Suprapubic skin (tissue), 4 donors: ENCODE measurements at regions not wholly inside any gene's neighbourhood (a gene's known extent, or its start where the extent isn't known, plus 50 kb on each side); places are given as distances from the start of the nearest gene placed in this dataset.

Source experiments
- DNase-seq, 2 donors: peaks; one replicate each; pipeline ENCODE4 v3.0.0-alpha.2; 2019; ENCODE audit warnings: low spot score in 2 of 2
- H3K27ac ChIP-seq: fragments of 200-600 bp; sonication (generic); one replicate; pipeline ENCODE4 v1.5.1; 2019
- H3K27me3 ChIP-seq: fragments of 200-600 bp; sonication (generic); one replicate; pipeline ENCODE4 v1.5.1; 2019
- H3K36me3 ChIP-seq: fragments of 200-600 bp; sonication (generic); one replicate; pipeline ENCODE4 v1.5.1; 2019
- H3K4me1 ChIP-seq: fragments of 200-600 bp; sonication (generic); one replicate; pipeline ENCODE4 v1.5.1; 2019
- H3K4me3 ChIP-seq: fragments of 200-600 bp; sonication (generic); one replicate; pipeline ENCODE4 v1.5.1; 2019; ENCODE audit warnings: mild to moderate bottlenecking
- H3K9me3 ChIP-seq: fragments of 200-600 bp; sonication (generic); one replicate; pipeline ENCODE4 v1.5.1; 2019
- EP300 ChIP-seq: sonication (generic); formaldehyde crosslinking; IDR thresholded peaks from one replicate; pipeline ENCODE4 v1.6.1; 2017; ENCODE audit warnings: antibody characterized with exemption
- POLR2A ChIP-seq, 2 donors: fragments of 450-650 bp; IDR thresholded peaks; one replicate each; pipeline ENCODE4 v1.6.1; 2017; ENCODE audit warnings: antibody characterized with exemption in 2 of 2, mild to moderate bottlenecking in 2 of 2, moderate library complexity in 2 of 2
- POLR2AphosphoS5 ChIP-seq, 3 donors: sonication (generic); formaldehyde crosslinking; IDR thresholded peaks; one replicate each; pipeline ENCODE4 v1.6.1; 2017; ENCODE audit warnings: antibody characterized with exemption in 3 of 3
- WGBS: methylation state at CpG from one replicate; pipeline ENCODE4 v1.1.5; 2018; 5-methylcytosine and 5-hydroxymethylcytosine counted together
- TF ChIP-seq, protein P1 (sequence below), 2 donors: fragments of 200-600 bp in 1 of 2; fragments of 450-650 bp in 1 of 2; sonication (generic) in 1 of 2; IDR thresholded peaks; one replicate each; pipeline ENCODE4 v1.5.1; 2016 to 2019; ENCODE audit warnings: antibody characterized with exemption in 2 of 2, mild to moderate bottlenecking in 1 of 2, moderate library complexity in 1 of 2

DNA sequence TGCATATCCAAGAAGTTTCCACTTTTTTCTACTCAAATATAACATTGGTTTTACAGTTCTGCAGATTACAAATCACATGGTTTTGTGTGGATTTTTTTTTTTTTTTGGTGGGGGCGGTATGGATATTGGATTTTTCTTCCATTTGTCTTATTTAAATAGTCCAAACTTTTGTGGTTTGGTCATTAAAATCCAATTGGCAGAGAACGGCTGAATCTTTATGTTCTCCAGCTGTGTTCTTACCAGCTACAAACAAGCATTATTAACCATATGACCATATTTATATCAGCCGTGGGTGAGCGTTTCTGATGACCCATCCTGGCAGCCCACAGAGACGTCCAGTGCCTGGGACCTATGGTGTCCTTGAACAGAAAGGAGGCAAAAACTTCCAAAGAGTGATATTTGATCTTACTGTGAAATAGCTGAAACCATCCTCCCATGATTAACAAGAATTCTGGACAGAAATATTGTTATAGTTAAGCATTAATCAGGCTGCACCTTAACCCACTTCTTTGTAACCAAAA is 200.4 kb downstream of the LYPLAL1 start:
- TF ChIP-seq EP300 (no peak), POLR2AphosphoS5 (IDR thresholded peaks at IDR 0.05) (no peak), POLR2A (IDR thresholded peaks at IDR 0.05) (no peak)
- TF ChIP-seq, protein P1, sequence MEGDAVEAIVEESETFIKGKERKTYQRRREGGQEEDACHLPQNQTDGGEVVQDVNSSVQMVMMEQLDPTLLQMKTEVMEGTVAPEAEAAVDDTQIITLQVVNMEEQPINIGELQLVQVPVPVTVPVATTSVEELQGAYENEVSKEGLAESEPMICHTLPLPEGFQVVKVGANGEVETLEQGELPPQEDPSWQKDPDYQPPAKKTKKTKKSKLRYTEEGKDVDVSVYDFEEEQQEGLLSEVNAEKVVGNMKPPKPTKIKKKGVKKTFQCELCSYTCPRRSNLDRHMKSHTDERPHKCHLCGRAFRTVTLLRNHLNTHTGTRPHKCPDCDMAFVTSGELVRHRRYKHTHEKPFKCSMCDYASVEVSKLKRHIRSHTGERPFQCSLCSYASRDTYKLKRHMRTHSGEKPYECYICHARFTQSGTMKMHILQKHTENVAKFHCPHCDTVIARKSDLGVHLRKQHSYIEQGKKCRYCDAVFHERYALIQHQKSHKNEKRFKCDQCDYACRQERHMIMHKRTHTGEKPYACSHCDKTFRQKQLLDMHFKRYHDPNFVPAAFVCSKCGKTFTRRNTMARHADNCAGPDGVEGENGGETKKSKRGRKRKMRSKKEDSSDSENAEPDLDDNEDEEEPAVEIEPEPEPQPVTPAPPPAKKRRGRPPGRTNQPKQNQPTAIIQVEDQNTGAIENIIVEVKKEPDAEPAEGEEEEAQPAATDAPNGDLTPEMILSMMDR (IDR thresholded peaks at IDR 0.05): no peak
- no peaks in the 10 kb centered on the region for H3K9me3 ChIP-seq
- no peaks in the 10 kb centered on the region for H3K27me3 ChIP-seq
- 79% methylated on average over 5 of the region's 5 CpGs for WGBS
- no peaks in the 10 kb centered on the region for H3K36me3 ChIP-seq
- no peak overlapping the region for H3K4me3 ChIP-seq
- no peak overlapping the region for H3K27ac ChIP-seq
- no peak for DNase-seq
- no peaks in the 10 kb centered on the region for H3K4me1 ChIP-seq

DNA sequence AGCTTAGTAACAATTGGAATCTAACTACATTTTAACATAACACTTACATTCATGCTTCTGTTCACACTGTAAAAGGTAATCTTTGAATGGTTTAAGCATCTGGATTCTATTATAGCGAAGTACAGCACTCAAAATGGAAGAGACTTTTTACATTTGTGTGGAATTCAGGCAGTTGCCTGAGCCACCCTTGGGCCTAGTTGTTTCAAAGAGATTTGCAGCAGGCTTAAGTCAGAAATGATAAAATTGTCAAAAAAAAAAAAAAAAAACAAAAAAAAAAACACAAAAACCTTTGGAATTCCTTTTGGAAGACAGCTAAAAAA is 199.9 kb downstream of the LYPLAL1 start:
- no peak for DNase-seq
- H3K4me3 ChIP-seq: no peak overlapping the region
- H3K27me3 ChIP-seq: no peaks in the 10 kb centered on the region
- no peaks in the 10 kb centered on the region for H3K36me3 ChIP-seq
- H3K4me1 ChIP-seq: no peaks in the 10 kb centered on the region
- WGBS: 88% methylated on average over 1 of the region's 1 CpG
- no peaks in the 10 kb centered on the region for H3K9me3 ChIP-seq
- H3K27ac ChIP-seq: no peak overlapping the region
- TF ChIP-seq, protein P1 (IDR thresholded peaks at IDR 0.05): no peak
- TF ChIP-seq EP300: no peak
- no peak for TF ChIP-seq POLR2AphosphoS5 (IDR thresholded peaks at IDR 0.05)
- TF ChIP-seq POLR2A (IDR thresholded peaks at IDR 0.05): no peak

DNA sequence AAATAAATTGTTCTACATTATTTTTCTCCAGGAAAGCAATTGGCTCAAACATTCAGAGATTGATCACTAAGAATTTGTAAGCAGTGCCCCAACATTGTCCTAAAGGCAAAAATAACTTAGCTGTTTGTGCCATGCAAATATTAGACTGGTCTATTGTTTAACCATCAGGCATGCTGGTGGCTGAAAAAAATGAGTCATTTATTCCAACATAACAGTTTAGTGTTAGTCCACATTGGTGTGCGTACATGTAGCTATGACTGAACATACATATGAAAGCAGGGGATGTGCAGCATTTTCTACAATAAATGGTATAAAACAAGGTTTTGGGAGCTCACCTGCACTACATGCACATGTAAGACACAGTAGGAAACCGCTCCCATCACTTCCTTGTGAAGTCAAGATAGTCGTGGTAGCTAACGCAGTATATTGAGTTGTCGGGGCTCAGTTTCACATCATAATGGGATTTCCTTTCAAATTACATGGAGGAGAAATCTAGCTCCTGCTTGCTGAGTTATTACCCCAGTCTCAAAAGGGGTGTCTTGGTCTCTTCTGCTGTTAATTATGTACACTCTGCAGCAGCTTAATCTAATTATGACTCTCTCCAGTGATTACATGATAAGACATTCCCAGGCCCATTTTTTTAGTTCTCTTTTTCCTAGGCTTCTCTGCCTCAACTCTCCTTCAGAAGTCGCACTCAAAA is 199.4 kb downstream of the LYPLAL1 start:
- Histone ChIP-seq H3K27ac (no peak overlapping the region), H3K9me3 (no peaks in the 10 kb centered on the region), H3K4me1 (no peaks in the 10 kb centered on the region), H3K36me3 (no peaks in the 10 kb centered on the region), H3K4me3 (no peak overlapping the region), H3K27me3 (no peaks in the 10 kb centered on the region)
- DNase-seq: no peak
- 91% methylated on average over 6 of the region's 6 CpGs for WGBS
- no peak for TF ChIP-seq POLR2AphosphoS5 (IDR thresholded peaks at IDR 0.05)

DNA sequence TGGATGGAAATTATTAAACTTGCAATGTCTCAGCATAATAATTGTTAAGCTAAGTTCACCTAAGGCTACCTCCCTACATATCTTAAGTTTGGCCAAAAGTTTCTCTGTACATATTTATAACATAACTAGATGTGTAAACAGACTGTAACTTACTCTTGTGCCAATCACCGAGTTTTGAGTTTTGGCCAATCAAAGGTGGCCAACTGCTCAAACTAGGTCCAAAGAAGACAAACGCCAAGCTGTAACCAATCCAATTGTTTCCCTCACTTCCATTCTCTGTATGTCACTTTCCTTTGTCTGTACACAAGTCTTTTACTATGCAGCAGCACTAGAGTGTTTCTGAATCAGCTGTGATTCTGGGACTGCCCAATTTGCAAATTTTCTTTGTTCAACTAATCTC is 197.8 kb downstream of the LYPLAL1 start:
- Histone ChIP-seq H3K4me3 (no peak overlapping the region), H3K36me3 (no peaks in the 10 kb centered on the region), H3K27me3 (no peaks in the 10 kb centered on the region), H3K9me3 (no peaks in the 10 kb centered on the region), H3K4me1 (no peaks in the 10 kb centered on the region), H3K27ac (no peak overlapping the region)
- TF ChIP-seq EP300: no peak
- TF ChIP-seq, protein P1 (IDR thresholded peaks at IDR 0.05): no peak
- TF ChIP-seq POLR2AphosphoS5 (IDR thresholded peaks at IDR 0.05): no peak
- no peak for TF ChIP-seq POLR2A (IDR thresholded peaks at IDR 0.05)
- DNase-seq: no peak
- 84% methylated on average over 2 of the region's 2 CpGs for WGBS

DNA sequence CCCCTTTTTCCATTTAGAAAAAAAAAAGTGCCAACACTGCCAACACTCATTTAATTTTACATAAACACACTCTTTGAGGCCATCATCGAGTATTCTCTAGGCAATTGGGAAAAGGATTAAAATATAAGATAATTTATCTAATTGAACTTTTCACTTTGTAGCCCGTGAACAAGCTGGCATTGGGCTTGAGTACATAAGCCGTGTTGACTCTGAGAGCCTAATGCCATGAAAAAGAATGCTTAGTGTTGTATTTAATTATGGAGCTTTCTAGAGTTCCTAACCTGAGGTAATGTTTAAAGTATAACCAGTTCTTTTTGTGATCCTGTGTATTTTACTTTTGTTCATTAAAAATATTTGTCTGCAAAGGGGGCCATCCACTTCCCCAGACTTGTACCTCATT is 193.8 kb downstream of the LYPLAL1 start:
- no peak for TF ChIP-seq POLR2AphosphoS5 (IDR thresholded peaks at IDR 0.05)
- TF ChIP-seq, protein P1 (IDR thresholded peaks at IDR 0.05): no peak
- TF ChIP-seq POLR2A (IDR thresholded peaks at IDR 0.05): no peak
- no peak for TF ChIP-seq EP300
- Histone ChIP-seq H3K27me3 (no peaks in the 10 kb centered on the region), H3K36me3 (no peaks in the 10 kb centered on the region), H3K4me1 (no peaks in the 10 kb centered on the region), H3K4me3 (no peak overlapping the region), H3K9me3 (no peaks in the 10 kb centered on the region), H3K27ac (no peak overlapping the region)
- DNase-seq: no peak
- WGBS: 90% methylated on average over 3 of the region's 3 CpGs

DNA sequence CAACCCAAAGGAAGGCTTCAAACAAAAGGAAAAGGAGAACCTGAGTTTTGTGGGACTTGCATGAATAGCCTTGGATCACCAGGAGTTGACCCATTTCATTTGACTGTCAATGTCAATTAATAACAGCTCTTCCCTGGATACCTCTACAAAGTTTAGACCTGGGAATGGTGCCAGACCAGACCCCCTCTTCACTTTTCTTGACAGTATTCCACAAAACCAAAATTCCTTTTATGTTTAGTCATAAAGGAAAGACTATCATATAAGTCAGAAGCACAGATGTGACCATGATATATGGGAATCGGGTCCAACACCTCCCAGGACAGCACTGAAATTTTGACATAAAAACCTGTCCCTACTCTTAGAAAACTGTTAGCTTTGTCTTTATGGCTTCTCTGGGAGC is 191.8 kb downstream of the LYPLAL1 start:
- no peak overlapping the region for H3K4me3 ChIP-seq
- H3K27ac ChIP-seq: no peak overlapping the region
- no peak for DNase-seq
- TF ChIP-seq POLR2AphosphoS5 (IDR thresholded peaks at IDR 0.05) (no peak), POLR2A (IDR thresholded peaks at IDR 0.05) (no peak), EP300 (no peak)
- TF ChIP-seq, protein P1 (IDR thresholded peaks at IDR 0.05): no peak
- no peaks in the 10 kb centered on the region for H3K4me1 ChIP-seq
- no peaks in the 10 kb centered on the region for H3K27me3 ChIP-seq
- WGBS: 63% methylated on average over 1 of the region's 1 CpG
- H3K9me3 ChIP-seq: no peaks in the 10 kb centered on the region
- H3K36me3 ChIP-seq: no peaks in the 10 kb centered on the region
